Endothelial cell (in vitro differentiated cells): ENCODE measurements at regions not wholly inside any gene's neighbourhood (a gene's known extent, or its start where the extent isn't known, plus 50 kb on each side); places are given as distances from the start of the nearest gene placed in this dataset.

Experiments
- DNase-seq: peaks from one replicate; pipeline ENCODE4 v3.0.0; 2021; ENCODE audit warnings: low spot score
- H3K27ac Mint-ChIP-seq: one replicate; pipeline ENCODE4 v1.8.0; 2021; ENCODE audit warnings: mixed read lengths, inconsistent platforms; ENCODE audit not compliant: unreplicated experiment
- H3K27me3 Mint-ChIP-seq: one replicate; pipeline ENCODE4 v1.8.0; 2021; ENCODE audit warnings: mild to moderate bottlenecking, moderate library complexity, mixed read lengths, inconsistent platforms; ENCODE audit not compliant: unreplicated experiment
- H3K36me3 Mint-ChIP-seq: one replicate; pipeline ENCODE4 v1.8.0; 2021; ENCODE audit warnings: mild to moderate bottlenecking, low read depth, mixed read lengths, inconsistent platforms; ENCODE audit not compliant: unreplicated experiment
- H3K4me1 Mint-ChIP-seq: one replicate; pipeline ENCODE4 v1.8.0; 2021; ENCODE audit warnings: mild to moderate bottlenecking, mixed read lengths, inconsistent platforms; ENCODE audit not compliant: unreplicated experiment
- H3K4me3 Mint-ChIP-seq: one replicate; pipeline ENCODE4 v1.8.0; 2021; ENCODE audit warnings: mild to moderate bottlenecking, mixed read lengths, inconsistent platforms; ENCODE audit not compliant: unreplicated experiment
- H3K9me3 Mint-ChIP-seq: one replicate; pipeline ENCODE4 v1.8.0; 2021; ENCODE audit warnings: mixed read lengths, inconsistent platforms; ENCODE audit not compliant: unreplicated experiment
- TF ChIP-seq, protein P1 (sequence below): fragments of 200-600 bp; sonication (generic); IDR thresholded peaks from one replicate; pipeline ENCODE4 v1.5.0; 2021; ENCODE audit warnings: antibody characterized with exemption; ENCODE audit not compliant: unreplicated experiment

GRCh38 chr20:21609981-21610380, 95.5 kb upstream of the PAX1 start:
- no peak overlapping the region for H3K4me3 Mint-ChIP-seq
- no peak for DNase-seq
- peaks cover 3% of the 10 kb centered on the region for H3K4me1 Mint-ChIP-seq
- peaks cover 3% of the 10 kb centered on the region for H3K27me3 Mint-ChIP-seq
- no peaks in the 10 kb centered on the region for H3K9me3 Mint-ChIP-seq
- TF ChIP-seq, protein P1, sequence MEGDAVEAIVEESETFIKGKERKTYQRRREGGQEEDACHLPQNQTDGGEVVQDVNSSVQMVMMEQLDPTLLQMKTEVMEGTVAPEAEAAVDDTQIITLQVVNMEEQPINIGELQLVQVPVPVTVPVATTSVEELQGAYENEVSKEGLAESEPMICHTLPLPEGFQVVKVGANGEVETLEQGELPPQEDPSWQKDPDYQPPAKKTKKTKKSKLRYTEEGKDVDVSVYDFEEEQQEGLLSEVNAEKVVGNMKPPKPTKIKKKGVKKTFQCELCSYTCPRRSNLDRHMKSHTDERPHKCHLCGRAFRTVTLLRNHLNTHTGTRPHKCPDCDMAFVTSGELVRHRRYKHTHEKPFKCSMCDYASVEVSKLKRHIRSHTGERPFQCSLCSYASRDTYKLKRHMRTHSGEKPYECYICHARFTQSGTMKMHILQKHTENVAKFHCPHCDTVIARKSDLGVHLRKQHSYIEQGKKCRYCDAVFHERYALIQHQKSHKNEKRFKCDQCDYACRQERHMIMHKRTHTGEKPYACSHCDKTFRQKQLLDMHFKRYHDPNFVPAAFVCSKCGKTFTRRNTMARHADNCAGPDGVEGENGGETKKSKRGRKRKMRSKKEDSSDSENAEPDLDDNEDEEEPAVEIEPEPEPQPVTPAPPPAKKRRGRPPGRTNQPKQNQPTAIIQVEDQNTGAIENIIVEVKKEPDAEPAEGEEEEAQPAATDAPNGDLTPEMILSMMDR, result no peak
- H3K36me3 Mint-ChIP-seq, result no peaks in the 10 kb centered on the region
- H3K27ac Mint-ChIP-seq, result no peak overlapping the region

DNA sequence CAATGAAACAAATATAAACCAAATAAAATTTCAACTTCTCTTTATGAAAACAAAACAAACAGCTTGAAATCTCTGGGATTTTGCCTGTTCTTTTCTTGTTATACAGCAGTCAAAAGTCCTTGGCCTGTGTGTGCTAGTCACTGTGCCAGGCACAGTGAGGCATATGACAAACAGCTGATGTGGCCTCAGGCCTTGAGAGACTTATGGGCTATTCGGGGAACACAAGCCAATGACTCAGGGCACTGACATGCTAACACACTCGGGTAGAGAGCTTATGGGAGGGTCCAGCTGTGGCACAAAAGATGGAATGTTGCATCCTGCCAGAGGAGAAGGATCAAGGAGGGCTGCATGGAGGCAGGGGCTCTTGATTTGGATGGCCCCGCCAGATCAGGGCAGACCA, 95.4 kb upstream of the NKX2-2 start:
- Mint-ChIP-seq H3K36me3 (no peaks in the 10 kb centered on the region), H3K9me3 (no peaks in the 10 kb centered on the region), H3K4me1 (peaks cover 3% of the 10 kb centered on the region), H3K4me3 (no peak overlapping the region), H3K27ac (no peak overlapping the region), H3K27me3 (peaks cover 3% of the 10 kb centered on the region)
- TF ChIP-seq, protein P1, result no peak
- DNase-seq, result no peak

DNA sequence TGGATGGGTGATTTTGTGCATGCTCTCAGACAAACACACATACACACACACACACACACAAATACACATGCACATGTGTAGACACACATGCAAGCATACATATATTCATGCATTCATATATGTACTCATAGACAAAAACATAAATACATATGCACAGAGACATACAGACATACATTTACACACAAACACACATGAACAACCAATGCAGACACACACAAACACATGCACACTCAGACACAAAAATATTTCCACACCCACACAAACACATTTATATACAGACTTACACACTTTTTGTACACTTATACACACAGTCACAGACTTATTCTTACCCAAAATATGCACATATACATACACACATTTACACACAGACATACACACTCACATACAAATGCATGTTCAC, 94.9 kb upstream of the NKX2-2 start:
- peaks cover 3% of the 10 kb centered on the region for H3K4me1 Mint-ChIP-seq
- H3K27ac Mint-ChIP-seq, result no peak overlapping the region
- H3K4me3 Mint-ChIP-seq, result no peak overlapping the region
- DNase-seq, result no peak
- H3K9me3 Mint-ChIP-seq, result no peaks in the 10 kb centered on the region
- peaks cover 3% of the 10 kb centered on the region for H3K27me3 Mint-ChIP-seq
- TF ChIP-seq, protein P1, result no peak
- H3K36me3 Mint-ChIP-seq, result no peaks in the 10 kb centered on the region

- H3K27ac Mint-ChIP-seq, result no peak overlapping the region
- DNase-seq, result no peak
- peaks cover 3% of the 10 kb centered on the region for H3K4me1 Mint-ChIP-seq
- TF ChIP-seq, protein P1, result no peak
- peaks cover 3% of the 10 kb centered on the region for H3K27me3 Mint-ChIP-seq
- peak overlapping the region; percentile 20 for H3K4me3 Mint-ChIP-seq
- H3K9me3 Mint-ChIP-seq, result no peaks in the 10 kb centered on the region
- H3K36me3 Mint-ChIP-seq, result no peaks in the 10 kb centered on the region
Observed at GRCh38 chr20:21607971-21608725, 94.3 kb upstream of the NKX2-2 start.

DNA sequence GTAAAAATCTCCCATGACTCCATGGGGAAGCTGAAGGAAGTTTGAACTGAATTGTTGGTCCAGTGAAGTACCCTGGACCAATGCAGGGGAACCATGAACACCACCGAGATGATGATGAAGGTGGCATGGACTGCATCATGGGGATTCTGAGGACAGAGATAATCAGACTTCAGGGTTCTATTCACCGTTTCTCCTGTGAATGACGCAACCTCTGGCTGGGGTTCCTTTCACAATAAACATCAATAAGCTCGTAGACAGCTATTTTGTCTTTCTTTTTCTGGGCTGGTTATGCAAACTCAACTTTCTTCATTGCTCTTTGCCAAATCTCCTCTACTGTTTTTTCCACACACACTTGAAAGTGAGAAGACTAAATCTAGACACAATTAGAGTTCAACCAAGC, 87.9 kb upstream of the NKX2-2 start:
- peaks cover 2% of the 10 kb centered on the region for H3K27me3 Mint-ChIP-seq
- TF ChIP-seq, protein P1, result no peak
- H3K27ac Mint-ChIP-seq, result no peak overlapping the region
- no peak for DNase-seq
- H3K36me3 Mint-ChIP-seq, result peaks cover 4% of the 10 kb centered on the region
- H3K4me3 Mint-ChIP-seq, result no peak overlapping the region
- peaks cover 7% of the 10 kb centered on the region for H3K9me3 Mint-ChIP-seq
- H3K4me1 Mint-ChIP-seq, result no peaks in the 10 kb centered on the region
